IMR-90 (cell line): ENCODE measurements at regions not wholly inside any gene's neighbourhood (a gene's known extent, or its start where the extent isn't known, plus 50 kb on each side); places are given as distances from the start of the nearest gene placed in this dataset.
A peak's percentile ranks its signal among the peaks of the same experiment; 100 is the strongest.

Source experiments
- ATAC-seq: fragments of 200-7000 bp; cut with Tn5 transposase; 2 replicates; pipeline ENCODE4 v1.9.1; 2020; ENCODE audit warnings: low read depth, mild to moderate bottlenecking, moderate library complexity
- BruUV-seq: library from RNA; stranded (reverse); fragments of 400-500 nt; replicated peaks from 2 replicates; lab custom pipeline; 2021; lab: Mats Ljungman, UMichigan
- CTCF ChIA-PET: fragments of 300-600 bp; formaldehyde crosslinking; extraction: SDS; loops from one replicate; lab custom pipeline; 2021; ENCODE audit warnings: antibody characterized with exemption; lab: Yijun Ruan, JAX
- POLR2A ChIA-PET: fragments of 300-600 bp; sonication (Branson Sonifier 250); formaldehyde crosslinking; loops from one replicate; lab custom pipeline; 2022; ENCODE audit warnings: antibody characterized with exemption; ENCODE audit not compliant: unreplicated experiment; lab: Charles Lee
- DNase-seq: peaks from one replicate; pipeline ENCODE4 v3.0.0; 2013
- H2AFZ ChIP-seq: replicated peaks from 2 replicates; pipeline ENCODE3; 2013; ENCODE audit warnings: low read length, mild to moderate bottlenecking; ENCODE audit not compliant: poor library complexity
- H2AK5ac ChIP-seq: 2 replicates; pipeline ENCODE4 v1.6.1; 2013; ENCODE audit warnings: low read depth, low read length, inconsistent platforms
- H2AK9ac ChIP-seq: replicated peaks from 2 replicates; pipeline ENCODE3; 2013; ENCODE audit warnings: mild to moderate bottlenecking, low read depth, low read length, moderate library complexity; ENCODE audit not compliant: poor library complexity
- H2BK120ac ChIP-seq: 2 replicates; pipeline ENCODE4 v1.6.1; 2013; ENCODE audit warnings: low read depth, low read length, inconsistent platforms
- H2BK15ac ChIP-seq: 3 replicates; pipeline ENCODE4 v1.6.1; 2013; ENCODE audit warnings: low read depth, low read length, inconsistent platforms
- H2BK20ac ChIP-seq: 2 replicates; pipeline ENCODE4 v1.6.1; 2013; ENCODE audit warnings: low read depth, mild to moderate bottlenecking, inconsistent platforms, low read length, moderate library complexity
- H2BK5ac ChIP-seq: 2 replicates; pipeline ENCODE4 v1.6.1; 2013; ENCODE audit warnings: mild to moderate bottlenecking, low read depth, low read length, inconsistent platforms; ENCODE audit not compliant: poor library complexity, severe bottlenecking
- H3K14ac ChIP-seq: replicated peaks from 2 replicates; pipeline ENCODE4 v1.6.1; 2013; ENCODE audit warnings: low read depth, low read length, inconsistent platforms
- H3K18ac ChIP-seq: 2 replicates; pipeline ENCODE4 v1.6.1; 2013; ENCODE audit warnings: low read depth, low read length, control low read depth
- H3K23ac ChIP-seq: 2 replicates; pipeline ENCODE4 v1.6.1; 2013; ENCODE audit warnings: low read depth, low read length, inconsistent platforms
- H3K27ac ChIP-seq: 2 replicates; pipeline ENCODE4 v1.5.1; 2013; ENCODE audit warnings: mild to moderate bottlenecking, control low read depth, low read length; ENCODE audit not compliant: insufficient read depth
- H3K27me3 ChIP-seq: 2 replicates; pipeline ENCODE4 v1.6.1; 2013; ENCODE audit warnings: low read length; ENCODE audit not compliant: control insufficient read depth, insufficient read depth
- H3K36me3 ChIP-seq: 2 replicates; pipeline ENCODE4 v1.6.1; 2013; ENCODE audit warnings: low read length, mixed read lengths; ENCODE audit not compliant: control insufficient read depth, insufficient read depth
- H3K4ac ChIP-seq: 2 replicates; pipeline ENCODE4 v1.6.1; 2013; ENCODE audit warnings: low read depth, low read length, inconsistent platforms
- H3K4me1 ChIP-seq: 2 replicates; pipeline ENCODE4 v1.6.1; 2013; ENCODE audit warnings: low read length, mixed read lengths; ENCODE audit not compliant: control insufficient read depth, insufficient read depth
- H3K4me2 ChIP-seq: 2 replicates; pipeline ENCODE4 v1.6.1; 2013; ENCODE audit warnings: low read depth, mild to moderate bottlenecking, control low read depth, low read length, moderate library complexity
- H3K4me3 ChIP-seq: 2 replicates; pipeline ENCODE4 v1.5.1; 2013; ENCODE audit warnings: low read depth, mild to moderate bottlenecking, control low read depth, low read length, moderate library complexity; ENCODE audit not compliant: insufficient read depth
- H3K56ac ChIP-seq: 2 replicates; pipeline ENCODE4 v1.6.1; 2013; ENCODE audit warnings: low read length, inconsistent platforms; ENCODE audit not compliant: insufficient read depth; ENCODE audit errors: extremely low read depth
- H3K79me1 ChIP-seq, 2 experiments: 2 replicates each; pipeline ENCODE4 v1.6.1; 2013; ENCODE audit warnings: low read length in 2 of 2, inconsistent platforms in 1 of 2, low read depth in 1 of 2
- H3K9ac ChIP-seq: 2 replicates; pipeline ENCODE4 v1.6.1; 2013; ENCODE audit warnings: low read depth, low read length, control low read depth
- H3K9me1 ChIP-seq: 2 replicates; pipeline ENCODE4 v1.6.1; 2013; ENCODE audit warnings: low read length, inconsistent platforms; ENCODE audit not compliant: insufficient read depth
- H3K9me3 ChIP-seq: 2 replicates; pipeline ENCODE4 v1.6.1; 2013; ENCODE audit warnings: low read length; ENCODE audit not compliant: control insufficient read depth, insufficient read depth
- H4K20me1 ChIP-seq: 2 replicates; pipeline ENCODE4 v1.6.1; 2013; ENCODE audit warnings: low read length, inconsistent platforms; ENCODE audit not compliant: insufficient read depth
- H4K5ac ChIP-seq: 2 replicates; pipeline ENCODE4 v1.6.1; 2013; ENCODE audit warnings: mild to moderate bottlenecking, low read depth, low read length, control low read depth
- H4K8ac ChIP-seq, 2 experiments: 2 replicates each; pipeline ENCODE4 v1.6.1; 2013; ENCODE audit warnings: low read depth in 2 of 2, low read length in 2 of 2, control low read depth in 1 of 2, inconsistent platforms in 1 of 2
- H4K91ac ChIP-seq: 2 replicates; pipeline ENCODE4 v1.6.1; 2013; ENCODE audit warnings: low read depth, low read length, inconsistent platforms; ENCODE audit not compliant: insufficient read depth
- CHD1 ChIP-seq: IDR thresholded peaks from 2 replicates; pipeline ENCODE4 v1.6.1; 2012; ENCODE audit warnings: low read depth, low read length, improper control_type of control experiment
- MAFK ChIP-seq: IDR thresholded peaks from 2 replicates; pipeline ENCODE4 v1.6.1; 2012; ENCODE audit warnings: low read depth, low read length, improper control_type of control experiment
- POLR2A ChIP-seq: IDR thresholded peaks from 2 replicates; pipeline ENCODE4 v1.6.1; 2012; ENCODE audit warnings: mild to moderate bottlenecking, low read depth, low read length
- RCOR1 ChIP-seq: IDR thresholded peaks from 2 replicates; pipeline ENCODE4 v1.6.1; 2012; ENCODE audit warnings: mild to moderate bottlenecking, low read length, improper control_type of control experiment; ENCODE audit not compliant: insufficient replicate concordance
- SMC3 ChIP-seq: fragments of 150-350 bp; IDR thresholded peaks from 2 replicates; pipeline ENCODE4 v1.6.1; 2016; ENCODE audit warnings: low read depth, mild to moderate bottlenecking, antibody characterized with exemption, low read length, moderate library complexity
- WGBS, 2 experiments: methylation state at CpG; one replicate each; pipeline versions ENCODE4 v1.1.5 to v1.1.7; 2013; ENCODE audit warnings: missing lambda C conversion rate in 2 of 2; ENCODE audit not compliant: insufficient read length in 1 of 2; ENCODE audit errors: extremely low coverage in 2 of 2; 5-methylcytosine and 5-hydroxymethylcytosine counted together
- dilution Hi-C: fragments of 300-500 bp; cut with HindIII; formaldehyde crosslinking; loops from one replicate; pipeline ENCODE4 v1.14.3; 2018; ENCODE audit warnings: low sequenced_read_pairs; ENCODE audit not compliant: unreplicated experiment
- in situ Hi-C: fragments of 300-500 bp; cut with MboI; formaldehyde crosslinking; loops from 3 replicates; pipeline ENCODE4 v1.14.3; 2019; ENCODE audit warnings: low sequenced_read_pairs, inconsistent platforms, mixed read lengths
- intact Hi-C: fragments of 100-400 bp; cut with micrococcal nuclease; formaldehyde crosslinking; loops from 2 replicates; pipeline ENCODE4 v1.10.0; 2022
- TF ChIP-seq, protein P1 (sequence below): fragments of 150-350 bp; IDR thresholded peaks from 2 replicates; pipeline ENCODE4 v1.6.1; 2017; ENCODE audit warnings: mild to moderate bottlenecking, antibody characterized with exemption, low read length, low read depth
- TF ChIP-seq, protein P2 (sequence below): fragments of 150-350 bp; IDR thresholded peaks from 2 replicates; pipeline ENCODE4 v1.6.1; 2016; ENCODE audit warnings: low read depth, mild to moderate bottlenecking, low read length, moderate library complexity, borderline replicate concordance
- TF ChIP-seq, protein P3 (sequence below): conservative IDR thresholded peaks from 2 replicates; pipeline ENCODE4 v1.5.1; 2012; ENCODE audit warnings: mild to moderate bottlenecking, low read depth, low read length, improper control_type of control experiment

DNA sequence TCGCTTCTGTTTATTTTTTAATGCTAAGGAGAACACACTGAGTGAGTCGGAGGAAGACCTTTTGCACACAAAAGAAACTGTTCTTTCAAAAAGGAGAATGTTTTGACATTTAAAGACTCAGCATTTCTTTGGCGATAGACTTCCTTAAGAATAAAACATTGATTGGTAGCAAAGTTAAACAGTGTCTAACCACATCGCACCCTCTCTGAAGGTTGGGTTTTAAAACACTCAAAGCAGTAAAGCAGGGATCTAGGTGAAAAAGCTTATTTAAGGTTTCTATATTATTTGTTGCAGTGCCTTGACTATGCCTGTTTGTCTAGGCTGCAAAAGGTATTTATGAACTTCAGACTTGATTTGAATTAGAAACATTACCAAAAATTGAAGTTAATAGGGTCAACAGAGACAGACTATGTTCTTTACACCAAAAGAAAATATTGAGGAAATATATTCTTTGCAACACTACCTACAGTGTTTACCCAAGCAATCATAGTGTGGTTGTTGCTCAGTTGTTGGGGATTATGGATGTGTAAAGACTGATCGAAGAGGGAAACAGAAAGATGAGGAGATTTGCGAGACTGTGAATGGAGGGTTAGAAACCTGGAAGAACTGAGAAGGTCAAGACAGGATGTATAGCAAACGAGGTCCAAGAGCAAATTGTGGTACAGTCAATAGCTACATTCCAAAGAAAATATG, 297.8 kb upstream of the SLC39A10 start:
- intact Hi-C loops (no loop called here), dilution Hi-C loops (no loop called here), in situ Hi-C loops (no loop called here)
- peaks cover 2% of the 10 kb centered on the region for H3K9me3 ChIP-seq
- DNase-seq (no peak), ATAC-seq (peak; percentile 10; the same call in 1 of the 2 replicates)
- H4K5ac ChIP-seq: no peak overlapping the region
- H3K14ac ChIP-seq: no peak overlapping the region
- no peak overlapping the region for H2AFZ ChIP-seq
- 0 out of 3 replicates have a peak overlapping the region, but pooled peaks have one; percentile 77 for H2BK15ac ChIP-seq
- TF ChIP-seq, protein P1, sequence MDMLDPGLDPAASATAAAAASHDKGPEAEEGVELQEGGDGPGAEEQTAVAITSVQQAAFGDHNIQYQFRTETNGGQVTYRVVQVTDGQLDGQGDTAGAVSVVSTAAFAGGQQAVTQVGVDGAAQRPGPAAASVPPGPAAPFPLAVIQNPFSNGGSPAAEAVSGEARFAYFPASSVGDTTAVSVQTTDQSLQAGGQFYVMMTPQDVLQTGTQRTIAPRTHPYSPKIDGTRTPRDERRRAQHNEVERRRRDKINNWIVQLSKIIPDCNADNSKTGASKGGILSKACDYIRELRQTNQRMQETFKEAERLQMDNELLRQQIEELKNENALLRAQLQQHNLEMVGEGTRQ: no peak
- TF ChIP-seq, protein P2, sequence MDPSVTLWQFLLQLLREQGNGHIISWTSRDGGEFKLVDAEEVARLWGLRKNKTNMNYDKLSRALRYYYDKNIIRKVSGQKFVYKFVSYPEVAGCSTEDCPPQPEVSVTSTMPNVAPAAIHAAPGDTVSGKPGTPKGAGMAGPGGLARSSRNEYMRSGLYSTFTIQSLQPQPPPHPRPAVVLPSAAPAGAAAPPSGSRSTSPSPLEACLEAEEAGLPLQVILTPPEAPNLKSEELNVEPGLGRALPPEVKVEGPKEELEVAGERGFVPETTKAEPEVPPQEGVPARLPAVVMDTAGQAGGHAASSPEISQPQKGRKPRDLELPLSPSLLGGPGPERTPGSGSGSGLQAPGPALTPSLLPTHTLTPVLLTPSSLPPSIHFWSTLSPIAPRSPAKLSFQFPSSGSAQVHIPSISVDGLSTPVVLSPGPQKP: no peak
- TF ChIP-seq, protein P3, sequence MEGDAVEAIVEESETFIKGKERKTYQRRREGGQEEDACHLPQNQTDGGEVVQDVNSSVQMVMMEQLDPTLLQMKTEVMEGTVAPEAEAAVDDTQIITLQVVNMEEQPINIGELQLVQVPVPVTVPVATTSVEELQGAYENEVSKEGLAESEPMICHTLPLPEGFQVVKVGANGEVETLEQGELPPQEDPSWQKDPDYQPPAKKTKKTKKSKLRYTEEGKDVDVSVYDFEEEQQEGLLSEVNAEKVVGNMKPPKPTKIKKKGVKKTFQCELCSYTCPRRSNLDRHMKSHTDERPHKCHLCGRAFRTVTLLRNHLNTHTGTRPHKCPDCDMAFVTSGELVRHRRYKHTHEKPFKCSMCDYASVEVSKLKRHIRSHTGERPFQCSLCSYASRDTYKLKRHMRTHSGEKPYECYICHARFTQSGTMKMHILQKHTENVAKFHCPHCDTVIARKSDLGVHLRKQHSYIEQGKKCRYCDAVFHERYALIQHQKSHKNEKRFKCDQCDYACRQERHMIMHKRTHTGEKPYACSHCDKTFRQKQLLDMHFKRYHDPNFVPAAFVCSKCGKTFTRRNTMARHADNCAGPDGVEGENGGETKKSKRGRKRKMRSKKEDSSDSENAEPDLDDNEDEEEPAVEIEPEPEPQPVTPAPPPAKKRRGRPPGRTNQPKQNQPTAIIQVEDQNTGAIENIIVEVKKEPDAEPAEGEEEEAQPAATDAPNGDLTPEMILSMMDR: no peak
- no peak for TF ChIP-seq MAFK
- no peak for TF ChIP-seq RCOR1
- TF ChIP-seq CHD1: no peak
- TF ChIP-seq POLR2A: no peak
- TF ChIP-seq SMC3: no peak
- ChIA-PET POLR2A (no interaction called here), CTCF (interaction anchor here (0.7 kb wide), 1 partner anchor 376 kb away, joined by 3 read pairs; no protein-coding TSS in a partner anchor)
- H3K4me2 ChIP-seq: peak overlapping the region; percentile 93
- no peak overlapping the region for H2BK20ac ChIP-seq
- peak overlapping the region; percentile 3; the same call in 1 of the 2 replicates for H2BK120ac ChIP-seq
- H3K9ac ChIP-seq: no peak overlapping the region
- no peak overlapping the region for H3K27ac ChIP-seq
- no peaks in the 10 kb centered on the region for H3K36me3 ChIP-seq
- no TSS peak for BruUV-seq
- no peak overlapping the region for H3K4me3 ChIP-seq
- H4K8ac ChIP-seq: no peak overlapping the region
- H3K79me1 ChIP-seq: no peaks in the 10 kb centered on the region
- no peaks in the 10 kb centered on the region for H3K27me3 ChIP-seq
- no peak overlapping the region for H2AK9ac ChIP-seq
- WGBS, 2 experiments: 100% methylated on average over 1 of the region's 7 CpGs; no CpG with 5 or more reads in 1 of the 2 experiments
- peak overlapping the region; percentile 79; the same call in 1 of the 2 replicates for H3K18ac ChIP-seq
- H2AK5ac ChIP-seq: peak overlapping the region; percentile 23; the same call in 1 of the 2 replicates
- H3K9me1 ChIP-seq: peaks cover 3% of the 10 kb centered on the region; the same call in 1 of the 2 replicates
- no peak overlapping the region for H3K4ac ChIP-seq
- H4K20me1 ChIP-seq: no peaks in the 10 kb centered on the region
- peaks cover 6% of the 10 kb centered on the region; the same call in 1 of the 2 replicates for H3K4me1 ChIP-seq
- H3K56ac ChIP-seq: no peak overlapping the region
- H2BK5ac ChIP-seq: no peak overlapping the region
- H4K91ac ChIP-seq: no peak overlapping the region
- no peak overlapping the region for H3K23ac ChIP-seq
